GM23338 (cell line): ENCODE measurements at regions not wholly inside any gene's neighbourhood (a gene's known extent, or its start where the extent isn't known, plus 50 kb on each side); places are given as distances from the start of the nearest gene placed in this dataset.

Source experiments
- CTCF ChIP-seq, 2 experiments: fragments of 200-600 bp in 1 of 2; sonication (generic) in 1 of 2; conservative IDR thresholded peaks; 2 replicates each; pipeline versions ENCODE4 v1.5.1 to v1.6.1; 2016 to 2017; ENCODE audit warnings: antibody characterized with exemption in 2 of 2, low read depth in 2 of 2, mild to moderate bottlenecking in 2 of 2, moderate library complexity in 1 of 2
- EZH2 ChIP-seq: fragments of 200-600 bp; sonication (generic); IDR thresholded peaks from one replicate; pipeline ENCODE4 v1.8.0; 2017; ENCODE audit warnings: antibody characterized with exemption, mild to moderate bottlenecking, low read depth; ENCODE audit not compliant: unreplicated experiment
- EZH2phosphoT487 ChIP-seq: fragments of 200-600 bp; sonication (generic); IDR thresholded peaks from one replicate; pipeline ENCODE4 v1.8.1; 2018; ENCODE audit warnings: antibody characterized with exemption; ENCODE audit not compliant: unreplicated experiment
- JUNB ChIP-seq: IDR thresholded peaks from one replicate; pipeline ENCODE4 v1.6.1; 2016; ENCODE audit warnings: antibody characterized with exemption; ENCODE audit not compliant: unreplicated experiment
- POLR2AphosphoS5 ChIP-seq: IDR thresholded peaks from 2 replicates; pipeline ENCODE4 v1.6.1; 2016; ENCODE audit warnings: antibody characterized with exemption, low read depth

DNA sequence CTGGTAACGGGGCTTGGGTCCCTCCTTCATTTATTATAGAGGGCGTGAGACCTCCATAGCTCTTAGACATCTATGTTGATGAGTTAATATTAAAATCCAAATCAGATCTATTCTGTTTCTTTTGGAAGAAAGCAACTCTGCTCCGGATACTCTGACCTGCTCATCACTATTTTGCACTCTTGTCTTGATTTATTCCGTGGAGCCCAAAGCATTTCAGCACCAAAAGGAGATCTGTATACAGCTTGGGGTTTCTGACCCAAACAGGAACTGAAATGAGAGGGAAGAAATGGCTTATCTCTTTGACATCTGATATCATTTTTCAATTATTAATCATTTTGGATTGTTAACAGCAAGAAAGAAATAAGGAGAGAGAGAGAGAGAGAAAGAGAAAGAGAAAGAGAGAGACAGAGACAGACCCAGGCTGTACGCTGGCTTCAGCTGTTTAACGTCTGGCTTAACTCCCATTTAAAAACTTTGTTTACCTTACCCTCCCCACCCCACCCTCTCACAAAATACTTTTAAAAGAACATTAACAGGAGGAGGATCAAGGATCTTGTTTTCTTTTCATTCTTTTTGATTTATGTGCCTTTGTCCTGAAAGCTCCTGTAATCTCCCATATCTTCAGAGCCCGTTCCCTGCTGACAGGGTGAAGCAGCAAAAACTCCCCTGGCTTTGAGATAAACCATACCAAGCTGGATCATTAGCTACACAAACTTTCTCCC, 231.4 kb upstream of the TUT7 start:
- TF ChIP-seq CTCF (conservative IDR thresholded peaks at IDR 0.05; ENCODE audit: low read depth in 2 of 2) (no peak), EZH2phosphoT487 (no peak), POLR2AphosphoS5 (no peak), EZH2 (no peak), JUNB (no peak)
